DMS153 treated with DMSO at 0.1 percent for 48 hours (cell line): ENCODE measurements at regions not wholly inside any gene's neighbourhood (a gene's known extent, or its start where the extent isn't known, plus 50 kb on each side); places are given as distances from the start of the nearest gene placed in this dataset.

Experiments
- DNase-seq: peaks from one replicate; lab custom pipeline; 2025; ENCODE audit not compliant: unreplicated experiment; lab: John Stamatoyannopoulos, UW

DNA sequence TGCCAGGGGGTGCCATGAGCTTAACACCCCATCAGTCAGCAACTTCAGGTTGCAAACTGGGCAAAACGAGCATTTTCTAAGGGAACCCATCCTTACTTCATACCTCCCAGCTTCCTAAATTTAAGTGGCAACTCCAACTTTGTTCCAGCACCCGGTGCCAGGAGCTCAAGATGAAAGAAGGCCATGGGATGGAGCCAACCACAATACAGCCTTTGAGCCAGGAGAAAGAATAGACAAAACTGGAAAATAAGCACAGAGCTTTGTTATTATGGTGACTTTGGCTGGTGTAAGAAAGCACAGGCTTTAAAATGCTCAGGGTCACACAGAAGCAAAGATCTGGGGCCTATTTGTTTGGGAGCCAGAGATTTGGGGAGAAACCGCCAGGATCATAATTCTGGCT is 388.7 kb upstream of the MGMT start:
- no peak for DNase-seq

DNA sequence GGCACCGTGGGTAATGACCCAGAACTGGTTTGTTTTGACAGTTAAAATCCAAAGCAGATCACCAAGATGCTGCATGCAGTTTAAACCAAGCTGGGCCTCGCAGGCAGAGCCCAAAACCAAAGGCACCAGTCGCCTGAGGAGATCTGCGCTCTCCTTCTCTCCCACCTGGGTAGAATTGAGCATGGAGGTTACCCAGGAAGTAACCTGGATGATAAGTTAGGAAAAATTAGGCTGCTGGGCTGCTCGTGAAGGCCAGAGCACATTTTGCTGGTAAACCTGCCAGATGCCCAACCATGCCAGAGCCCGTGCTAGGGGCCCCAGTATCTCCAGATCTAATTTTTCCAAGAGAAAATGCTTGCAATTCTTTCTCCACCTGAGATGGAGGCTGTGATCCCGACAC is 388.3 kb upstream of the MGMT start:
- no peak for DNase-seq

DNA sequence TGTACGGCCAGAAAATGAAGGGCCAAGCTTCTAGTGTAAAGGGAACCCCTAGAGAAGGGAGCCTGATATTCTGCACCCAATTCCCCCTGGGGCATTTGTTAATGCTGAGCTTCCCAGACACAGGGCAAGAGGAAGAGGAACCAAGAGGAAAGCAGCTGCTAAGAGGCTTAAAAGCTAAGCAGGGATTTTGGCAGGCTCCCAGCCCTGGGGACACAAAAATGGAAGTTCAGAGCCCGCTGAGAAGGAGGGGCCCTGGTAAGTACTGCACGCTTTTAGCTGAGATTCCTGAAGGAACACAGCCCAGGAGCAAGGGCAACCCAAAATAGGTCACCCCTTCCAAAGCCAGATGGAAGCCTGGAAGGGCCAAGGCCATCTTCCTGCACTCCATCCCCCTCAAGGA is 387.3 kb upstream of the MGMT start:
- no peak for DNase-seq

DNA sequence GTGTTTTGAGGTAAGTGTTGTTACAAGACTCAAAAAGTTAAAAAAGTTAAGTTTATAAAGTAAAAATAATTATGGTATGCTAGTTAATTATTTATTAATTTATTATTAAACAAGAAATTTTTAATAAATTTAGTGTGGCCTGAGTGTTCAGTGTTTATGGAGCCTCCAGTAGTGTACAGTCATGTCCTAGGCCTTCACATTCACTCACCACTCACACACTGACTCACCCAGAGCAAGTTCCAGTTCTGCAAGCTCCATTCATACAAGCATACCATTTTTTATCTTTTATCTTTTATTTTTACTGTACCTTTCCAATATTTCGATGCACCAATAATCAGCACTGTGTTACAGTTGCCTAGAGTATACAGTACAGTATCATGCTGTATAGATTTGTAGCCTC is 381.2 kb upstream of the MGMT start:
- no peak for DNase-seq

DNA sequence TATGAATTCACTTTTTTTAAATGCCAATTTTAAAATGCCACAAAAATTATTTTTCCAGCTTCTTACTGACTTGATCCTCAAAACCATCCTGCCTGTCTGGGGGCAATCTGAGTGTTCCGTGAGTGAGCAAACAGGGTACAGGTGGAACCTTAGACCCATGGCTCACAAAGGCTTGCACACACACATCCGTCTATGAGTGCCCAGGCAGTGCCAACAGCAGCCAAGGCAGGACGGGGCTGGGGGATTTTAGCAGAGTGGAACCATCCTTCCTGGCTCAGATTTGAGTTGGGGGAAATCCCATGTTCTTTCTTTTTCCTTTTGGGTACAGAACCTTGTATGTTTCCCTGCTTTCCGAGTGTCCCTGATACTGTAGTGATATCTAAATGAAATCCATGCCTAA is 377.7 kb upstream of the MGMT start:
- no peak for DNase-seq

DNA sequence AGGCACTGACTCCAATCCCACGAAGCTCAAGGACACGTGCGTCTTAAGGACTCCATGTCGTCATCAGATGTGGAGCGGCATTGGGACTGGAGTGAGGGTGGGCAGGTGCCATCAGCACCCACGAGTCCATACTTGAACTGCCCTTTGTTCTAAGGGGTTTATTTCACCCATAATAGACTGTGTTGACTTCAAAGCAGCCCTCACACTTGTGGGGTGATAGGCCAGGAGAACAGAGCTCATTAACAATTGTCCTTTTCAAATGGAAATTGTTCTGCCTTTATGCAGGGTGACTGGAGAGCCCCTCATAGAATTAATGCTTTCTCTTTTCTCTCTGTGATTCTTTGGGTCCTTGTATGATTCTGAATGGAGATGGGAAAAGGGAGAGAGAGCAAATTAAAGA is 376.9 kb upstream of the MGMT start:
- DNase-seq: no peak

DNA sequence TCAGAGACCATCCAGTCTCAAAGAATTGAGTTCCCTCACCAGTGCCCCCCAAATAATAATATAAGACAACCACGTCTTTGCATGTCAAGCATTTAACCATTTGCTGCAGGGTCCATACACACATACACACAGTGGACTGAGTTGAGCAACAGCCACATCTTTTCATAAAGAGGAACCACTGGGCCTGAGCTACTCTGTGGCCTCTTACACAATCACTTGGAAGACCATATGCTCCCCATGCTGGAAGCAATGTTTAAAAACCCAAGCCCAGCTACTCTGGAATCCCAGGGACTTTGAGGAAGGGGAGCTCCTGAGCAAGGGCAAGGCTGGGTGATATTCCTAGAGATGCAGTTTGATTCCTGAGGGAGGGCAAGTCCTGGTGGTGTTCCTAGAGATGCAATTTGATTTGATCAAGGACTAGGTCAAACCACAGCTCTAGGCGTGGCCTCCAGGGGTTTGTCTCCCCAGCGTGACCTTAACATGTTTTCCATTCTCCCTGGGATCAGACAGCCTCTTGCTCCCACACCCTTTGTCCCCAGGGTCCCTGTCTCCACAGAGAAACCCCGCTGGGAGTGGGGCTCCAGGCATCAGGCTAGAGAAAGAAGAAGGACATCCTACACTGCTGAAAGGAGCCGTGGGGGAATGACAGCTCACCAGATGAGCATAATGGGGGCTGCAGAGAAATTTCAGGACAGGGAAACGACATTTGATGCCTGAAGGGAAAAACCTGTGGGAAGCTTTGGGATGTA is 376.2 kb upstream of the MGMT start:
- DNase-seq: no peak

DNA sequence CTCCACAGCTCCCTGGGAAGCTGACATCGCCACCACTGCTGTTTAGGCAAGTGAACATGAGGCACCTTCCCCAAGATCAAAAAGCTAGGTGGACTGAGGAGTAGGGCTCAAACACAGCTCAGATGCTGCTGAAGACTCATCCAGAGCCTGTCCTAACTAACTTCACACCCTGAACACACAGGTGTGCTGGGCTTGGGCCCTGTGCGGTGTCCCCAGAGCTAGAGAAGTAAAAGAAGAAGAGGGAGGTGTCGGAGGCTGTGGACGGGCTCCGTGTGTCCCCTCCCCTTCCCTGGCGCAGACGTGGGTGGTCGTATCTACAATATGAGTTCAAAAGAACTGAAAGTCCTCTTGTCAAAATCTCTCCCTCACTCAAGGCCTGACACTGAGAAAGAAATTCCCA is 373.4 kb upstream of the MGMT start:
- DNase-seq: no peak

DNA sequence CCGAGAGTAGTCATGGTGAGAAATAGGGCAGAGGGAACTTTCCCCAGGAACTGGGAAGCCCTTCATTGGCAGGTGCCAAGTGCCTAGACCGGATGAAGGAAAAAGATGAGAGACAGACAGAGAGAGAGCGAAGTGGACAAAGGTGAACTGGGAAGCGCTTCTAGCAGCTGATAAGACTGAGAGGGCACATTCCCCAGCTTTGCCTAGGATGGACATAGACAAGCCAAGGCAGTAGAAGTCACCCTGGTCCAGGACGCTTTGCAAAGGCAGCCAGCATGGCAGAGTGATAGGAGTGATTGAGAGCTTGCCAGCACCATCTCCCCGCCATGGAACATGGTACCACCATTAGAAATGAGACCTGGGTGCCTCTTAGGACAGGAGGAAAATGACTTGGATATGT is 372.8 kb upstream of the MGMT start:
- no peak for DNase-seq

DNA sequence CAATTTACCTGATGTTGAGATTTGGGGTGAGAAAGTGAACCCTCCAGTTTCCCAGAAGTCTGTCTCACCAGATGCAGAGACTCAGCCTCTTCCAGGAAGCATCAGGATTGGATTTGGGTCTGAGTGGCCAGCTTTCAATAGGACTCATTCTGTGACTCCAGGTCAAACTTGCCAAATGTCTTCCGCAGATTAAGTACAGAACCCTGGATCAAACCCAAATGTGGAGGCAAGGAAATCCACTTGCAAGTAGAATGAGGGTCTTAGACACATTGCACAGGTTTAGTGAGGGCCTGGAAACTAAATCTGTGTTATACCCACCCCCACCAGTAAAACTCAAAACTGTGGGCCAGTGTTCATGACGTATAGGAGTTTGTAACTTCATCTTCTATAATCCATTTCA is 372.2 kb upstream of the MGMT start:
- no peak for DNase-seq

DNA sequence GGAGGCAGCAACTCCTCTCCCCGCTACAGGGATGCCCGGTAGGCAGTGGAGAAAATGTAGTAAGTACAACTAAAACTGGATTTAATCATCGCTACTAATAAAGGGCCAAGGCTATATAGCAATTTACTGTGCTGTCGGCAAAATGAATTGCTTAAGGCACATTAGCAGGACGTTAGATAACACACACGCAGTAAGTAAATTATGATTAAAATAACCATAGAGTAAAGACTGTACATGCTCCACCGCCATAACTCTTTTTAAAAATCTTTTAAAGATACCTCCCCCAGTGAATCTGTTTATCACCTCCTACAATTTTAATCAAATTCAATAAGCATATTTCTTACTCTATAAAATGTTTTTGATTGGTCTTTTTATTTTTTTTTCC is 371.4 kb upstream of the MGMT start:
- no peak for DNase-seq

DNA sequence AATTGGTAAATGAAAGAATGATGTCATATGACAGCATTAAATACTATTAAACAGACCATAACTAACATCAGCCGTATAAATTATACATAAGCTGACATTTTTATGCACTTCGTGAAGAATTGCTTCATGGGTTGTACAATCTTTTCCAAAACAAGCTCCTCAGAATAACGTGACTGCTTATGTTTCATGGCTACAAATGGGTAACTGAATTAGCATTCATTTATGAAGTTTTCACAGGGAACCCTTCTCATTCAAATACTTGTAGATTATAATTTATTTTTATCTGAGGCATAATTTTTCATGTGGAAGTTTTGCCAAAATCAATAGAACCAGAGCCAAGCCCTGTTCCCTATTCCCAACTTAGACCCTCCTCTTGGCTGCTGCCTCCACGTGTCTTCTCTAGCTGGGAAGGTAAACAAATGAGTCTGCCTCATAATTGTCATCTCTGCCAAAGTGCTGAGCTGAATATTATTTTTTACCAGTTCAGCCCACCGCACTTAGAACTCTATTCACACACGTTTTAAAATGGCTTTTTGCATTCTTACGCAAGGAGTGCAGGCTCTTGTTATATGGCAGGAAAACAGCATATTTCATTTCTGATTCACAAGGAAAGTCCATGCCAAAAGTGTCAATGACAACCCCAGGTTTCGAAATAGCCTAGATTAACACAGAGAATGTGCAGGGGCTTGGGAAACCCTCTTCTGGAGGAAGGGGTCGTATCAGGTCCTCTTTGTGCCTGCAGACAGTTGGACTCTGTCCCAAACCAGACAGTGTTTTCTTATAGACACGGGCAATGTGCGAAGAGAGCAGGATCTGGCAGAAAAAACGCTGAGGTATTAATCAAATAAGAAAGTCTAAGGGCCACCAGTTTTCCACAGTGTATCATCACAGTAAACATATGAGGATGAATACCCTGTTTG is 370.7 kb upstream of the MGMT start:
- no peak for DNase-seq

DNA sequence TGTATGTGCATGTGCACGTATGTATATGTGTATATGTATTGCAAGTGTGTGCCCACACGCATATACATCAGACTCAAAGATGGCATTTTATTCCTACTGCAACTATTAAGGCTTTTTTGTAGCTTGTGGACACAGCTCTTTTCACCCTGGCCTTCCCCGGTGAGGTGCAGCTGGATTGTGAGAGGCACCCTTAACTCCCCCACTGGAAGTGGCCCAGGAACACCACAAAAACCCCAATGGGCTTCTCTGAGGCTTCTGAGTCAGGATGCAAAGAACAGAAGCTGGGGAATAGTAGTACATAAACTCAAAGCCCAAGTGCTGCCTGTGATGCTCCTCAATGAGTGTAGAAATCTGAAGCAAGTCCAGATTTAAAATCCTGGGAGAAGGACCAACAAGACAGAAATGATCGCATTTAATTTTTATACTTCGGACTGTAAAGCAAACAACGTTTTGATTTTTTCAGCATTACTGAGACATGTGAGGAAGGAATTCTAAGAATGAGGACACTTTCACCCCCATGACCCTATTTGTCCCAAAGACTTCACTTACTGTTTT is 369.2 kb upstream of the MGMT start:
- no peak for DNase-seq

DNA sequence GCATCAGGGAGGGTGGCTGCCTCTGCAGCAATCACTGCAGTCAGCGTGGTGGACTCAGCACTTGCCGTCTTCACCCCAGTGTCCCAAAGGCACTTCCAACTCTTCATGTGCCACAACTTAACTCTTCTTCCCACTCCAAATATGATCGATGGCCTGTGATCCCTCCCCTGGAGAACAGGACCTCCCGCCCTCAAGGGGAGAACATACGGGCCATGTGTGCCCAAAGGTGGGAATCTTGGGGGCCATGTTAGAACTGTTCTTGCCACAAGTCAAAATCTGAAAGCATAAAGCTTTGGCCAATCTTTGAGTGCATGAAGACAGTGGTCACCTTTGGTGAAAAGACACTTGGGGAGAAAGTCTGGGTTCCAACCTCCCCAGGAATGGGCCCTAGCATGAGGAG is 368.5 kb upstream of the MGMT start:
- DNase-seq: no peak

DNA sequence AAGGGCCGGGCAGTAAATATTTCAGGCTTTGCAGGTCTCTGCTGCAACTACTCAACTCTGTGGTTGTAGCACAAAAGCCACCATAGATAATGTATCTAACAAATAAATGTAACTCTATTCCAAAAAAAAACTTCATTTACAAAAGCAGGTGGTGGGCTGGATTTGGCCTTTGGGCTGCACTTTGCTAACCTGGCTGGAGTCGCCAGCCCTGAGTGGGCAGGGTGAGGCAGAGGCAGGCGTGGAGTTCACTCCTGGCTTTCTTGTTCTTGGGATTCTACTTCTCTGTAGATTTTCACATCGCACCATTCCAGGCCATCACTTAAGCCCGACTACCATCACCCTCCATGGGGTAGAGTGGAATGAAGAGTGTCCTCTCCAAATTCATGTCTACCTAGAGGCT is 367.6 kb upstream of the MGMT start:
- DNase-seq: no peak

DNA sequence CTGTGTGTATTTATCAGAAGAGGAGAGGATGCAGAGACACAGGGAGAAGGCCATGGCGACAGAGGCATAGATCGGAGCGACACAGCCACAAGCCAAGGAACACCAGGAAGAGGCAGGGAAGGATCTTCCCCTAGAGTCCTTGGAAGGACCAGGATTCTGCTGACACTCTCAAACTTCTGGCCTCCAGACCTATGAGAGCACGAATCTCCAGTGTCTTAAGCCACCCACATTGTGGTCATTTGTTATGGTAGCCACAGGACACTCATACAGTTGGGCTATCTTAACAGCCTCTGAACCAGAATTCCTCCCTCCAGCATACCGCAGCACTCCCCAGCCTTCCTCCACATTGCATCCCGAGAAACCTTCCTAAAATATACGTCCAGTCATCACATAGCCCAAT is 367.0 kb upstream of the MGMT start:
- DNase-seq: no peak

DNA sequence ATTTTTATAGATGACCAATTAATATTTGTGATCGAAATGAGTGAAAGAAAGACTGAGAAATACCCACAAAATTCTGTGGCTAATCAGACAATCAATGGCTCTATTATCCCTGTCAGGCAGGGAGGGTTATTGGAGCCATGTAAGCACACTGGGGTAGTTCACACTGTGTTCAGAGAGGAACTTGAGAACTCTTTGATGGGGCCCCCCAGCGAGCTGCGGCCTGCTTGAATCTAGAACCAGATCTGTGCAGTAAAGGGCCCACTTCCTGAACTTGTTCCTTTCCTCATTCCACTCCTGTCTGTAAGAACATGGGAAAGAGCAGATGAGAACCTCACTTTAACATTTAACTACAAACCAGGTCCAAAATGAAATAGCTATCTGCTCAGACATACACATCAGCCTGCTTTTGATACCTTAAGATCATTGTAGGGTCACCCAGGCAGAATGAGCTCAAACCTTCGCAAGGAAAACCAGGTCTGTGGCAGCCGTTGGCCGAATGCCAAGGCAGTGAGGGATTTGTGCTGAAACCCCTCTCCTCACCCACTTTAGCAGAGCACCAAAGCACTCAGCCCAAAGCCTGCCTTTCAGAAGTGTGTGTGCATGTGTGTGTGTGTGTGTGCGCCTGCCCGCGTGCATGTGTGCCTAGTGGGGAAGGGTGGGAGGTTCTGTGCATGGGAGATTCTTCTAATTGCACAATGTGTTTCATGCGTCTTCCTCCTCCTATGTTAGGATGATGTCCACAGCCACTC is 365.6 kb upstream of the MGMT start:
- DNase-seq: no peak

DNA sequence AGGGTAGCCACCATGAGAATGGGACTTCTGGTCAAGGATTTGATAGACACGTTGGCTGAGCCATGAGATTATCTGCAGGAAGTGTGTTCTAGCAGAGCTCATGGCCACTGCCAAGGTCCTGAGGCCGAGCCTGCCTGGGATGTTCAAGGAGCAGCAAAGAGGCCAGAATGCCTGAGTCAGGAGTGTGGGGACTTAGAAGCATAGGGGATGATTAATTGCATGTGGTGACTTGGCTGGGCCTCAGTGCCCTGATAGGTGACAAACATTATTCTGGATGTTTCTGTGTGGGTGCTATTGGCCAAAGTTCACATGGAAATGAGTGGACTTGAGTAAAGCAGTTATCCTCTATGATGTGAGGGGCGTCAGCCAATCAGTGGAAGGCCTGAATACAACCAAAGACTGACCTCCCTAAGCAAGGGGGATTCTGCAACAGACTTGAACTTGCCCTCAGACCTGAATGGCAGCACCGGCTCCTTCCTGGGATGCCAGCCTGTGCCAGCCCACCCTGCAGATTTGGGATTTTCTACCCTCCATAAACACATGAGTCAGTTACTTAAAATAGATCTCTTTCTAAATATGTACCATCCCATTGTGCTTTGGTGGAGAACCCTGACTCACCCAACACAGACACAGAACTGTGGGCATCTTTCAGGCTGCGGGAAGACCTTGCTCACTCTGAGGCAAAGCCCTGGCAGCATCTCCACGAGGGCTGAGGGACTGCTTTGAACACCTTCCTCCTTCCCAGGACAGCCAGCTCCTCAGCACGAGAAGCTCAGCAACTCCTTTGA is 363.9 kb upstream of the MGMT start:
- DNase-seq: no peak

DNA sequence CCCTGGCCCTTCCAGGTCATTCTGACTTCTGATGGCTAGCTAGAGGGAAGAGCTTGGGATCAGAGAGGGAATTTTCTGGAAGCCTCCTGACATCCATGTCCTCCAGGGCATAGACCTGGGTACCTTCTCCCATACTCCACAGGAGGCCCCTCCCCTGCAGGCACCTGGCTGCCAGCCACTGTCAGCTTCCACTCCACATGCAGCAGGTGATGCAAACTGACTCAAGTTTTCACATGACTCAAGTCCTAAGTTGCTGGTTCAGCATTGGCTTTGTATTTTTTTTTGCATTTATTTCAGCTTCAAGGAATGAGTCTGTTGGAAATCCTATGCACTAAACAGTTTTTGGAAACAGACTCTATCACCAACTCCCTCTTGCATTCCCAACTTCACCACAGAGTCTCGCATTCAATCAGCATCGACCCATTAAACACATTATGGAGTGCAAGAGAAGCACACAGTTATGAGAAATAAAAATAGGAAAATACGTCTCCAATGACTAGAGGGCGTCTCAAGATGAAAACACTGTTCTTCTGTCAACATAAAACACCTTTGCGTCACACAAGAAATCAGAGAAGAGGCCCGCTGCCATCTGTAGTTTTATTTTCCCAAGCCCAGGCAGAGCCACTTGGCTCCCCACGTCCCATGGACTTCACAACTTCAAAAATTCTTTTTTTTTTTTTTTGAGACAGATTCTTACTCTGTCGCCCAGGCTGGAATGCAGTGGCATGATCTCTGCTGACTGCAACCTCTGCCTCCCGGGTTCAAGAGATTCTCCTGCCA is 362.6 kb upstream of the MGMT start:
- DNase-seq: no peak

DNA sequence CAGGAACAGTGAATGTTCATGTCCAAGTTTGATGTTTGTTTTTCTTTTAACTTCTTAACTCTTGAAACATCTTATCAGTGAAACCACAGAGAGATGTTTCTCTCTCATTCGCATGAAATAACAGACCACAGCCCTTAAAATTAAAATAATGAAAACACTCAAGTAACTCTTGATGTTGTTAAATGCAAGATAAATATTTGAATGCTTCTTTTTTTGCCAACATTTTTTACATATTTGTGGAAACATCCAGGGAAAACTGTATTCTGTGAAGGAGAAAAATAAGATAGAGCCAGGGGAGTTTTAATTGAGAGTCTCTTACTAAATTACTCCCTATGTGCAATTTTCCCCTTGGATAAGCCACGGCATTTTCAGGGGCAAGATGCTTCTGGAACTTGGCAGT is 361.8 kb upstream of the MGMT start:
- no peak for DNase-seq
